GM12878 (cell line): ENCODE measurements at regions not wholly inside any gene's neighbourhood (a gene's known extent, or its start where the extent isn't known, plus 50 kb on each side); places are given as distances from the start of the nearest gene placed in this dataset.

Experiments
- CHD2 ChIP-seq: IDR thresholded peaks from 2 replicates; pipeline ENCODE4 v1.6.1; 2011; ENCODE audit warnings: low read depth, low read length, improper control_type of control experiment, borderline replicate concordance
- SP1 ChIP-seq: IDR thresholded peaks from one replicate; pipeline ENCODE4 v1.6.1; 2011; ENCODE audit warnings: low read depth, low read length
- TCF3 ChIP-seq: IDR thresholded peaks from 2 replicates; pipeline ENCODE4 v1.6.1; 2012; ENCODE audit warnings: low read depth, mild to moderate bottlenecking, low read length, borderline replicate concordance; ENCODE audit not compliant: insufficient read depth
- TF ChIP-seq, protein P1 (sequence below), 3 experiments: IDR thresholded peaks in 2 of 3; conservative IDR thresholded peaks in 1 of 3; 2 replicates each; pipeline ENCODE4 v1.5.1; 2011; ENCODE audit warnings: low read depth in 3 of 3, low read length in 3 of 3, mild to moderate bottlenecking in 3 of 3, control low read depth in 2 of 3, moderate library complexity in 2 of 3, inconsistent platforms in 1 of 3, mixed read lengths in 1 of 3; ENCODE audit not compliant: control insufficient read depth in 2 of 3, insufficient read depth in 1 of 3; ENCODE audit errors: extremely low read depth in 1 of 3

DNA sequence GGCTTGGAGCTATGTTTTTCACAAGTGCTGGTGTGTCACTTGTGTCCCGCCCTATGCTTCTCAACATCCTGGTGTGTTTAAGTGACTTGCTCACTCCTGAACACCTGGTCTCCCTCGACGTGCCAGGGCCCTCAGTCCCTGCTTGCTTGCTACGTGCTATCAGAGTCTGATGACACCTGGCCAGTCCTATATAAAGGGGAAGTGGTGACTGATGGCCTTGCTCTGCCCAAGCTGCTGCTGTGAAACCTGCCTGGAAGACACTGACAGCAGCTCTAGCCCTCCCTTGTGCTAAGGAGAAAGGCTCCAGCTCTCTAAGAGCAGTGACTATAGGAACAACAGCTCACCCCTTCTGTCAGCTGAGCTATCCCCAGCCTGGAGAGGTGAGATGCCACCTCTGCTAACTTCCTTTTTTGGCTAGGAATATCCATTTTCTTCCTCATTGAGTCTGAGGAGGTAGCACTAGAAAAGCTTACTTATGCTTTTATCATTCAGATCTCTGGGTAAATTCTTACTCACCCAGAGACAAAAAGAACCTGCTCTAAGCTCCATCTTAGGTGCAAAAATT lies 77.2 kb upstream of the PLXNA4 start:
- TF ChIP-seq, protein P1, sequence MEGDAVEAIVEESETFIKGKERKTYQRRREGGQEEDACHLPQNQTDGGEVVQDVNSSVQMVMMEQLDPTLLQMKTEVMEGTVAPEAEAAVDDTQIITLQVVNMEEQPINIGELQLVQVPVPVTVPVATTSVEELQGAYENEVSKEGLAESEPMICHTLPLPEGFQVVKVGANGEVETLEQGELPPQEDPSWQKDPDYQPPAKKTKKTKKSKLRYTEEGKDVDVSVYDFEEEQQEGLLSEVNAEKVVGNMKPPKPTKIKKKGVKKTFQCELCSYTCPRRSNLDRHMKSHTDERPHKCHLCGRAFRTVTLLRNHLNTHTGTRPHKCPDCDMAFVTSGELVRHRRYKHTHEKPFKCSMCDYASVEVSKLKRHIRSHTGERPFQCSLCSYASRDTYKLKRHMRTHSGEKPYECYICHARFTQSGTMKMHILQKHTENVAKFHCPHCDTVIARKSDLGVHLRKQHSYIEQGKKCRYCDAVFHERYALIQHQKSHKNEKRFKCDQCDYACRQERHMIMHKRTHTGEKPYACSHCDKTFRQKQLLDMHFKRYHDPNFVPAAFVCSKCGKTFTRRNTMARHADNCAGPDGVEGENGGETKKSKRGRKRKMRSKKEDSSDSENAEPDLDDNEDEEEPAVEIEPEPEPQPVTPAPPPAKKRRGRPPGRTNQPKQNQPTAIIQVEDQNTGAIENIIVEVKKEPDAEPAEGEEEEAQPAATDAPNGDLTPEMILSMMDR (IDR thresholded peaks at IDR 0.05 in 2 of 3, conservative IDR thresholded peaks at IDR 0.05 in 1 of 3; ENCODE audit: control insufficient read depth in 2 of 3, extremely low read depth in 1 of 3, insufficient read depth in 1 of 3, low read depth in 3 of 3, low read length in 3 of 3) = no peak
- TF ChIP-seq CHD2 (no peak), SP1 (no peak), TCF3 (0 out of 2 replicates have a peak, but pooled peaks have one; percentile 37)
